SK-N-SH (cell line): ENCODE measurements at regions not wholly inside any gene's neighbourhood (a gene's known extent, or its start where the extent isn't known, plus 50 kb on each side); places are given as distances from the start of the nearest gene placed in this dataset.

Experiments
- CTCF ChIA-PET: fragments of 300-600, 350-600 bp; formaldehyde crosslinking; extraction: SDS; loops from one replicate; lab custom pipeline; 2021; lab: Yijun Ruan, JAX
- POLR2A ChIA-PET: fragments of 350-600 bp; sonication (Branson Sonifier 250); formaldehyde crosslinking; extraction: SDS; loops from one replicate; lab custom pipeline; 2020; ENCODE audit warnings: antibody characterized with exemption, inconsistent platforms; lab: Yijun Ruan, JAX
- DNase-seq: peaks from one replicate; pipeline ENCODE4 v3.0.0; 2012
- H2AFZ ChIP-seq: fragments of 200-600 bp; sonication (generic); 2 replicates; pipeline ENCODE4 v1.8.1; 2016; ENCODE audit warnings: antibody characterized with exemption, mild to moderate bottlenecking, low read depth
- H3F3A ChIP-seq: fragments of 200-600 bp; sonication (generic); replicated peaks from 2 replicates; pipeline ENCODE3; 2016; ENCODE audit warnings: antibody characterized with exemption, mild to moderate bottlenecking; ENCODE audit not compliant: insufficient read depth
- H3K27ac ChIP-seq, 2 experiments: fragments of 200-500 bp in 1 of 2; fragments of 200-600 bp in 1 of 2; sonication (Bioruptor generic) in 1 of 2; sonication (generic), shearing (Covaris generic) in 1 of 2; 2 replicates each; pipeline versions ENCODE4 v1.5.1 to v1.6.1; 2014 to 2016; ENCODE audit warnings: low read depth in 2 of 2, inconsistent platforms in 1 of 2, low read length in 1 of 2, mild to moderate bottlenecking in 1 of 2, mixed read lengths in 1 of 2
- H3K27me3 ChIP-seq: fragments of 200-600 bp; sonication (generic), shearing (Covaris generic); 2 replicates; pipeline ENCODE4 v1.6.1; 2016; ENCODE audit warnings: mixed run types; ENCODE audit not compliant: insufficient read depth
- H3K36me3 ChIP-seq, 2 experiments: fragments of 200-500 bp in 1 of 2; fragments of 200-600 bp in 1 of 2; sonication (Bioruptor generic) in 1 of 2; sonication (generic) in 1 of 2; replicated peaks in 1 of 2; 2 replicates each; pipeline versions ENCODE3 to v1.5.1; 2014 to 2016; ENCODE audit warnings: low read length in 1 of 2, mild to moderate bottlenecking in 1 of 2; ENCODE audit not compliant: insufficient read depth in 2 of 2, control insufficient read depth in 1 of 2
- H3K4me1 ChIP-seq, 2 experiments: fragments of 200-500 bp in 1 of 2; fragments of 200-600 bp in 1 of 2; sonication (Bioruptor generic) in 1 of 2; sonication (generic), shearing (Covaris generic) in 1 of 2; 2 replicates each; pipeline versions ENCODE4 v1.5.1 to v1.6.1; 2014 to 2016; ENCODE audit warnings: low read depth in 1 of 2, low read length in 1 of 2, mixed run types in 1 of 2; ENCODE audit not compliant: insufficient read depth in 2 of 2, control insufficient read depth in 1 of 2
- H3K4me2 ChIP-seq: fragments of 200-600 bp; sonication (generic), shearing (Covaris generic); 2 replicates; pipeline ENCODE4 v1.6.1; 2017; ENCODE audit warnings: mixed run types
- H3K4me3 ChIP-seq, 2 experiments: fragments of 200-500 bp in 1 of 2; fragments of 200-600 bp in 1 of 2; sonication (Bioruptor generic) in 1 of 2; sonication (generic), shearing (Covaris generic) in 1 of 2; 2 replicates each; pipeline versions ENCODE4 v1.5.1 to v1.8.1; 2014 to 2016; ENCODE audit warnings: low read depth in 2 of 2, inconsistent platforms in 1 of 2, low read length in 1 of 2, mild to moderate bottlenecking in 1 of 2, mixed read lengths in 1 of 2, moderate library complexity in 1 of 2
- H3K79me2 ChIP-seq: fragments of 200-600 bp; sonication (generic); 2 replicates; pipeline ENCODE4 v1.8.1; 2017; ENCODE audit warnings: mild to moderate bottlenecking; ENCODE audit not compliant: insufficient read depth
- H3K9ac ChIP-seq: fragments of 200-600 bp; sonication (generic); 2 replicates; pipeline ENCODE4 v1.6.1; 2017; ENCODE audit warnings: mixed run types
- H3K9me2 ChIP-seq: fragments of 200-600 bp; sonication (generic); 2 replicates; pipeline ENCODE4 v1.6.1; 2017; ENCODE audit warnings: mixed run types
- H3K9me3 ChIP-seq: fragments of 200-600 bp; sonication (generic); 2 replicates; pipeline ENCODE4 v1.6.1; 2017; ENCODE audit warnings: mixed run types, mild to moderate bottlenecking, moderate library complexity
- H4K20me1 ChIP-seq: fragments of 200-600 bp; sonication (generic); 2 replicates; pipeline ENCODE4 v1.6.1; 2017; ENCODE audit warnings: mild to moderate bottlenecking, mixed run types; ENCODE audit not compliant: insufficient read depth
- ELF1 ChIP-seq: IDR thresholded peaks from 2 replicates; pipeline ENCODE4 v1.4.0; 2012
- EZH2phosphoT487 ChIP-seq: fragments of 200-600 bp; sonication (generic); IDR thresholded peaks from 2 replicates; pipeline ENCODE4 v1.6.1; 2017; ENCODE audit warnings: low read depth, mixed run types, mild to moderate bottlenecking, antibody characterized with exemption, moderate library complexity, borderline replicate concordance
- FOXJ3 ChIP-seq: sonication (generic); formaldehyde crosslinking; IDR thresholded peaks from 2 replicates; pipeline ENCODE4 v1.5.1; 2020; ENCODE audit warnings: mild to moderate bottlenecking, missing genetic modification reagents
- FOXM1 ChIP-seq: IDR thresholded peaks from 2 replicates; pipeline ENCODE4 v1.4.0; 2012; ENCODE audit warnings: low read depth, mild to moderate bottlenecking
- MEF2A ChIP-seq: IDR thresholded peaks from 2 replicates; pipeline ENCODE4 v1.4.0; 2012; ENCODE audit warnings: low read depth, borderline replicate concordance
- MXI1 ChIP-seq: IDR thresholded peaks from 2 replicates; pipeline ENCODE4 v1.6.1; 2012; ENCODE audit warnings: mild to moderate bottlenecking, low read depth, low read length, improper control_type of control experiment
- NFIC ChIP-seq: IDR thresholded peaks from 2 replicates; pipeline ENCODE4 v1.4.0; 2012; ENCODE audit warnings: borderline replicate concordance
- NRF1 ChIP-seq: IDR thresholded peaks from 2 replicates; pipeline ENCODE4 v1.6.1; 2012; ENCODE audit warnings: low read depth, mild to moderate bottlenecking, low read length
- RFX5 ChIP-seq: IDR thresholded peaks from 2 replicates; pipeline ENCODE4 v1.6.1; 2012; ENCODE audit warnings: mild to moderate bottlenecking, improper control_type of control experiment, low read length
- RXRA ChIP-seq: IDR thresholded peaks from 2 replicates; pipeline ENCODE4 v1.4.0; 2012; ENCODE audit warnings: low read depth, mild to moderate bottlenecking, borderline replicate concordance
- SIN3A ChIP-seq: IDR thresholded peaks from 2 replicates; pipeline ENCODE4 v1.6.1; 2012; ENCODE audit warnings: low read depth, mild to moderate bottlenecking, low read length, moderate library complexity, borderline replicate concordance
- TAF1 ChIP-seq: IDR thresholded peaks from 2 replicates; pipeline ENCODE4 v1.6.1; 2012; ENCODE audit warnings: low read depth, mild to moderate bottlenecking, low read length, moderate library complexity, borderline replicate concordance
- TEAD4 ChIP-seq: IDR thresholded peaks from 2 replicates; pipeline ENCODE4 v1.4.0; 2012; ENCODE audit warnings: mild to moderate bottlenecking, borderline replicate concordance; ENCODE audit not compliant: insufficient read depth
- WGBS: methylation state at CpG from one replicate; pipeline ENCODE4 v1.1.6; 2017; ENCODE audit warnings: low lambda C conversion rate; 5-methylcytosine and 5-hydroxymethylcytosine counted together
- TF ChIP-seq, protein P1 (sequence below): fragments of 200-600 bp; sonication (generic); IDR thresholded peaks from 2 replicates; pipeline ENCODE4 v1.6.1; 2017; ENCODE audit warnings: antibody characterized with exemption, mild to moderate bottlenecking, moderate library complexity
- TF ChIP-seq, protein P2 (sequence below): IDR thresholded peaks from 2 replicates; pipeline ENCODE4 v1.4.0; 2012; ENCODE audit warnings: low read depth, borderline replicate concordance

DNA sequence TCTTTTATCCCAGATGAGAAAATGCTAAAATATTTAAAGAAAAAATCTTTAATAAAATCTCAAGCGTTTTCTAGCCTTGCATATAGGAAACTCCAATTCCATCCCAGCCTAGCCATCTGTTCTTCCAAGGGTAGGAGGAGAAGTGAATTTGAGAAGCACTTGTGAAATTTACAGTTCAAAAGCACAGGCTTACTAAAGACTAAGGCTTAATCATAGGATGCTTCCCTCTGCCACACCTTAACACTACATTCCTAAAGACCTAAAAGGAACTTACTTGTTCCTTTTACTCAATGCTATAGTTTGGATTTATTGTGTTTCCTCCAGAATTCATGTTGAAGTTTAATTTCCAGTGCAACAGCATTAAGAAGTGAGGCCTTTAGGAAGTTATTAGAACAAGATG lies 764.8 kb upstream of the CADM2 start:
- POLR2A ChIA-PET, result no interaction called here
- Histone ChIP-seq H4K20me1 (no peaks in the 10 kb centered on the region), H2AFZ (no peak overlapping the region), H3K4me2 (no peak overlapping the region), H3K9me3 (0 out of 2 replicates have a peak, but pooled peaks cover 2% of the 10 kb centered on the region), H3K9ac (no peak overlapping the region), H3K9me2 (no peaks in the 10 kb centered on the region), H3K79me2 (no peaks in the 10 kb centered on the region)
- no peak for DNase-seq
- TF ChIP-seq TAF1 (no peak), FOXM1 (no peak), RXRA (no peak)
- TF ChIP-seq, all 33 proteins: peak for 0
- no peak overlapping the region for H3K27ac ChIP-seq
- H3F3A ChIP-seq, result no peaks in the 10 kb centered on the region
- no peak overlapping the region for H3K4me3 ChIP-seq
- CTCF ChIA-PET, result interaction anchor here (1.2 kb wide), 1 partner anchor 9 kb away, joined by 3 read pairs; no protein-coding TSS in a partner anchor
- H3K4me1 ChIP-seq, result no peaks in the 10 kb centered on the region
- no peaks in the 10 kb centered on the region for H3K36me3 ChIP-seq
- 3% methylated on average over 1 of the region's 1 CpG for WGBS
- no peaks in the 10 kb centered on the region; the same call in 1 of the 2 replicates for H3K27me3 ChIP-seq

DNA sequence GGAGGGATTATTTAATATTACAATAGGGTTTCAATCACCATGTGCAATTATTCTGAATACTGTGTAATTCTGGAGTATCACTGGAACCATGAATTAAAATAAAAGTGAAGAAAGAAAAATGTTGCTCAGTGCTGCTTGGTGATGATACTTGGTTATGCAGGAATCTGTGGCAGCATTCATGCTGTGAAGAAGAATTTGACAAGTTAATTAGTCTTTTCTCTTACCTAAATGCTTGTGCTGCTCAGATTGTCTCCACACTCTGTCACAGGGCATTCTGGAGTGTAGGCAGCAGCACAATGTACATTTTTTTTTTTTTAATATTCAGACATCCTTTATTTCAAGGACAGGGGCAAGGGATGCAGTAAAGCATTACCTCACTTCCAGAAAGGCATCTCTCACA lies 749.3 kb upstream of the CADM2 start:
- ChIA-PET CTCF (no interaction called here), POLR2A (no interaction called here)
- Histone ChIP-seq H3K4me2 (no peak overlapping the region), H3K27ac (no peak overlapping the region), H3K9me2 (no peaks in the 10 kb centered on the region)
- TF ChIP-seq TEAD4 (no peak), MEF2A (no peak), RFX5 (no peak), MXI1 (no peak), EZH2phosphoT487 (no peak), SIN3A (no peak), NRF1 (no peak), ELF1 (no peak)
- TF ChIP-seq, protein P1, sequence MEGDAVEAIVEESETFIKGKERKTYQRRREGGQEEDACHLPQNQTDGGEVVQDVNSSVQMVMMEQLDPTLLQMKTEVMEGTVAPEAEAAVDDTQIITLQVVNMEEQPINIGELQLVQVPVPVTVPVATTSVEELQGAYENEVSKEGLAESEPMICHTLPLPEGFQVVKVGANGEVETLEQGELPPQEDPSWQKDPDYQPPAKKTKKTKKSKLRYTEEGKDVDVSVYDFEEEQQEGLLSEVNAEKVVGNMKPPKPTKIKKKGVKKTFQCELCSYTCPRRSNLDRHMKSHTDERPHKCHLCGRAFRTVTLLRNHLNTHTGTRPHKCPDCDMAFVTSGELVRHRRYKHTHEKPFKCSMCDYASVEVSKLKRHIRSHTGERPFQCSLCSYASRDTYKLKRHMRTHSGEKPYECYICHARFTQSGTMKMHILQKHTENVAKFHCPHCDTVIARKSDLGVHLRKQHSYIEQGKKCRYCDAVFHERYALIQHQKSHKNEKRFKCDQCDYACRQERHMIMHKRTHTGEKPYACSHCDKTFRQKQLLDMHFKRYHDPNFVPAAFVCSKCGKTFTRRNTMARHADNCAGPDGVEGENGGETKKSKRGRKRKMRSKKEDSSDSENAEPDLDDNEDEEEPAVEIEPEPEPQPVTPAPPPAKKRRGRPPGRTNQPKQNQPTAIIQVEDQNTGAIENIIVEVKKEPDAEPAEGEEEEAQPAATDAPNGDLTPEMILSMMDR, result no peak
- TF ChIP-seq, all 33 proteins: peak for 0
- Histone ChIP-seq H3K4me3 (no peak overlapping the region), H3K27me3 (no peaks in the 10 kb centered on the region), H3K9ac (no peak overlapping the region), H3K36me3 (no peaks in the 10 kb centered on the region), H2AFZ (no peak overlapping the region), H3K4me1 (no peaks in the 10 kb centered on the region), H3K9me3 (no peaks in the 10 kb centered on the region), H3K79me2 (no peaks in the 10 kb centered on the region), H4K20me1 (no peaks in the 10 kb centered on the region), H3F3A (no peaks in the 10 kb centered on the region)
- no peak for DNase-seq

DNA sequence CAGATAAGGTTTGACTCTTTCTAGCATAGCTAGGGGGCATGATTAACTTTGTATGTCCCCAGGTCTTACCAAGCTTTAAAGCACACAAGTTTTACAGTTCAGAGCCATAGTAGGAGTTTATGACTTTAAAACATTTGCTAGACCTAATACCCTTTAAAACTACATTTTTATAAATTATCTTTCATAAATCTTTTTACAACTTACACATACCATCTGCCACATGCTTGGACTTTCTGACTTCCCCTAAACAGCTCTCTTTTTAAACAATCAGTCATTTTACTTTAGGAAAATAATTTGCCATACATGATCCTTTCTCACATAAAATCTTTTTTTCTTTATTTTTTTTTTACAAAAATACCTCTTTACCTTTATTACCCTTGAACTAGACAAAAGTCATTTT lies 735.3 kb upstream of the CADM2 start:
- no peak overlapping the region for H2AFZ ChIP-seq
- no peaks in the 10 kb centered on the region for H4K20me1 ChIP-seq
- no peak overlapping the region for H3K9ac ChIP-seq
- H3K79me2 ChIP-seq, result no peaks in the 10 kb centered on the region
- POLR2A ChIA-PET, result no interaction called here
- DNase-seq, result no peak
- H3K9me3 ChIP-seq, result peaks cover 8% of the 10 kb centered on the region; the same call in 1 of the 2 replicates
- H3F3A ChIP-seq, result no peaks in the 10 kb centered on the region
- H3K4me3 ChIP-seq, result no peak overlapping the region
- H3K27ac ChIP-seq, result no peak overlapping the region
- H3K4me1 ChIP-seq, result no peaks in the 10 kb centered on the region
- H3K9me2 ChIP-seq, result no peaks in the 10 kb centered on the region
- no peaks in the 10 kb centered on the region for H3K27me3 ChIP-seq
- no peak overlapping the region for H3K4me2 ChIP-seq
- TF ChIP-seq NFIC, result no peak
- TF ChIP-seq FOXJ3 (CRISPR knock-in tag), result no peak
- TF ChIP-seq, protein P2, sequence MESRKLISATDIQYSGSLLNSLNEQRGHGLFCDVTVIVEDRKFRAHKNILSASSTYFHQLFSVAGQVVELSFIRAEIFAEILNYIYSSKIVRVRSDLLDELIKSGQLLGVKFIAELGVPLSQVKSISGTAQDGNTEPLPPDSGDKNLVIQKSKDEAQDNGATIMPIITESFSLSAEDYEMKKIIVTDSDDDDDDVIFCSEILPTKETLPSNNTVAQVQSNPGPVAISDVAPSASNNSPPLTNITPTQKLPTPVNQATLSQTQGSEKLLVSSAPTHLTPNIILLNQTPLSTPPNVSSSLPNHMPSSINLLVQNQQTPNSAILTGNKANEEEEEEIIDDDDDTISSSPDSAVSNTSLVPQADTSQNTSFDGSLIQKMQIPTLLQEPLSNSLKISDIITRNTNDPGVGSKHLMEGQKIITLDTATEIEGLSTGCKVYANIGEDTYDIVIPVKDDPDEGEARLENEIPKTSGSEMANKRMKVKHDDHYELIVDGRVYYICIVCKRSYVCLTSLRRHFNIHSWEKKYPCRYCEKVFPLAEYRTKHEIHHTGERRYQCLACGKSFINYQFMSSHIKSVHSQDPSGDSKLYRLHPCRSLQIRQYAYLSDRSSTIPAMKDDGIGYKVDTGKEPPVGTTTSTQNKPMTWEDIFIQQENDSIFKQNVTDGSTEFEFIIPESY, result no peak
- CTCF ChIA-PET, result no interaction called here
- no peaks in the 10 kb centered on the region for H3K36me3 ChIP-seq
